Breast epithelium (tissue), 4 donors: ENCODE measurements at regions not wholly inside any gene's neighbourhood (a gene's known extent, or its start where the extent isn't known, plus 50 kb on each side); places are given as distances from the start of the nearest gene placed in this dataset.

Source experiments
- DNase-seq, 2 donors: peaks; one replicate each; pipeline ENCODE4 v3.0.0-alpha.2; 2019; ENCODE audit warnings: low spot score in 2 of 2
- H3K27ac ChIP-seq, 2 donors: fragments of 200-600 bp; sonication (generic) in 1 of 2; one replicate each; pipeline ENCODE4 v1.5.1; 2016 to 2019; ENCODE audit warnings: mild to moderate bottlenecking in 1 of 2
- H3K27me3 ChIP-seq, 2 donors: fragments of 200-600 bp; sonication (generic) in 1 of 2; one replicate each; pipeline versions ENCODE4 v1.5.1 to v1.6.0; 2017 to 2019; ENCODE audit warnings: control low read depth in 1 of 2, mild to moderate bottlenecking in 1 of 2
- H3K36me3 ChIP-seq: fragments of 200-600 bp; one replicate; pipeline ENCODE4 v1.5.1; 2019
- H3K4me1 ChIP-seq, 2 donors: fragments of 200-600 bp; sonication (generic); one replicate each; pipeline ENCODE4 v1.5.1; 2016 to 2019; ENCODE audit warnings: control low read depth in 1 of 2
- H3K4me3 ChIP-seq, 3 donors: fragments of 200-600 bp; sonication (generic); 1 replicate in 2 of 3; 2 replicates in 1 of 3; pipeline ENCODE4 v1.5.1; 2016 to 2019; ENCODE audit warnings: mild to moderate bottlenecking in 3 of 3, moderate library complexity in 2 of 3
- H3K9me3 ChIP-seq, 2 donors: fragments of 200-600 bp; sonication (generic) in 1 of 2; one replicate each; pipeline ENCODE4 v1.5.1; 2016 to 2019; ENCODE audit warnings: control low read depth in 1 of 2
- POLR2A ChIP-seq: fragments of 450-650 bp; IDR thresholded peaks from one replicate; pipeline ENCODE4 v1.6.1; 2016; ENCODE audit warnings: antibody characterized with exemption, mild to moderate bottlenecking, moderate library complexity
- POLR2AphosphoS5 ChIP-seq, 3 donors: sonication (generic); formaldehyde crosslinking; IDR thresholded peaks; one replicate each; pipeline ENCODE4 v1.6.1; 2017; ENCODE audit warnings: antibody characterized with exemption in 3 of 3
- intact Hi-C: fragments of 100-400 bp; cut with DNase I; formaldehyde crosslinking; loops from one replicate; pipeline ENCODE4 v1.15.1; 2023; ENCODE audit warnings: low total_unique reads
- TF ChIP-seq, protein P1 (sequence below), 3 donors: fragments of 450-650 bp; IDR thresholded peaks; one replicate each; pipeline ENCODE4 v1.5.1; 2016 to 2017; ENCODE audit warnings: antibody characterized with exemption in 3 of 3, mild to moderate bottlenecking in 3 of 3, moderate library complexity in 3 of 3

- Histone ChIP-seq H3K36me3 (no peaks in the 10 kb centered on the region), H3K4me3 (no peak overlapping the region), H3K27ac (peak overlapping the region in 1 of 2 donors; percentile 75), H3K4me1 (no peaks in the 10 kb centered on the region), H3K9me3 (no peaks in the 10 kb centered on the region), H3K27me3 (no peaks in the 10 kb centered on the region)
- TF ChIP-seq POLR2A = no peak
- TF ChIP-seq POLR2AphosphoS5 (IDR thresholded peaks at IDR 0.05) = no peak
- no peak for DNase-seq
- intact Hi-C loops = no loop called here
These were observed 180.3 kb downstream of the THBS2 start for GRCh38 chr6:169073311-169073710.

GRCh38 chr6:169072127-169073042 lies 181.3 kb downstream of the THBS2 start:
- intact Hi-C loops = no loop called here
- no peaks in the 10 kb centered on the region for H3K4me1 ChIP-seq
- peak overlapping the region; percentile 70 to 75 for H3K27ac ChIP-seq
- TF ChIP-seq POLR2A (no peak), POLR2AphosphoS5 (IDR thresholded peaks at IDR 0.05) (no peak)
- TF ChIP-seq, protein P1, sequence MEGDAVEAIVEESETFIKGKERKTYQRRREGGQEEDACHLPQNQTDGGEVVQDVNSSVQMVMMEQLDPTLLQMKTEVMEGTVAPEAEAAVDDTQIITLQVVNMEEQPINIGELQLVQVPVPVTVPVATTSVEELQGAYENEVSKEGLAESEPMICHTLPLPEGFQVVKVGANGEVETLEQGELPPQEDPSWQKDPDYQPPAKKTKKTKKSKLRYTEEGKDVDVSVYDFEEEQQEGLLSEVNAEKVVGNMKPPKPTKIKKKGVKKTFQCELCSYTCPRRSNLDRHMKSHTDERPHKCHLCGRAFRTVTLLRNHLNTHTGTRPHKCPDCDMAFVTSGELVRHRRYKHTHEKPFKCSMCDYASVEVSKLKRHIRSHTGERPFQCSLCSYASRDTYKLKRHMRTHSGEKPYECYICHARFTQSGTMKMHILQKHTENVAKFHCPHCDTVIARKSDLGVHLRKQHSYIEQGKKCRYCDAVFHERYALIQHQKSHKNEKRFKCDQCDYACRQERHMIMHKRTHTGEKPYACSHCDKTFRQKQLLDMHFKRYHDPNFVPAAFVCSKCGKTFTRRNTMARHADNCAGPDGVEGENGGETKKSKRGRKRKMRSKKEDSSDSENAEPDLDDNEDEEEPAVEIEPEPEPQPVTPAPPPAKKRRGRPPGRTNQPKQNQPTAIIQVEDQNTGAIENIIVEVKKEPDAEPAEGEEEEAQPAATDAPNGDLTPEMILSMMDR (IDR thresholded peaks at IDR 0.05) = no peak
- no peaks in the 10 kb centered on the region for H3K27me3 ChIP-seq
- no peak overlapping the region for H3K4me3 ChIP-seq
- no peak for DNase-seq
- no peaks in the 10 kb centered on the region for H3K9me3 ChIP-seq
- no peaks in the 10 kb centered on the region for H3K36me3 ChIP-seq

- no peaks in the 10 kb centered on the region for H3K9me3 ChIP-seq
- no peaks in the 10 kb centered on the region for H3K4me1 ChIP-seq
- intact Hi-C loops = no loop called here
These were observed 182.3 kb downstream of the THBS2 start for GRCh38 chr6:169071394-169071793.

GRCh38 chr6:169070506-169071176 lies 183.0 kb downstream of the THBS2 start:
- TF ChIP-seq POLR2AphosphoS5 (IDR thresholded peaks at IDR 0.05) (peak in 2 of 3 donors; percentile 45 to 77), POLR2A (no peak)
- DNase-seq = peak in 1 of 2 donors; percentile 64
- no peak overlapping the region for H3K4me3 ChIP-seq
- intact Hi-C loops = no loop called here
- no peaks in the 10 kb centered on the region for H3K4me1 ChIP-seq
- no peaks in the 10 kb centered on the region for H3K27me3 ChIP-seq
- no peaks in the 10 kb centered on the region for H3K36me3 ChIP-seq
- H3K27ac ChIP-seq = peak overlapping the region; percentile 70 to 75
- H3K9me3 ChIP-seq = no peaks in the 10 kb centered on the region

More at GRCh38 chr6:169071394-169071793, 182.3 kb downstream of the THBS2 start:
- TF ChIP-seq, protein P1 (IDR thresholded peaks at IDR 0.05) = no peak
- TF ChIP-seq POLR2A (no peak), POLR2AphosphoS5 (IDR thresholded peaks at IDR 0.05) (no peak)
- H3K27me3 ChIP-seq = no peaks in the 10 kb centered on the region
- H3K27ac ChIP-seq = peak overlapping the region; percentile 70 to 75
- H3K4me3 ChIP-seq = no peak overlapping the region
- DNase-seq = no peak
- H3K36me3 ChIP-seq = no peaks in the 10 kb centered on the region

- Histone ChIP-seq H3K4me3 (no peak overlapping the region), H3K36me3 (no peaks in the 10 kb centered on the region), H3K27me3 (no peaks in the 10 kb centered on the region), H3K27ac (peak overlapping the region; percentile 70 to 75), H3K4me1 (no peaks in the 10 kb centered on the region), H3K9me3 (no peaks in the 10 kb centered on the region)
- intact Hi-C loops = no loop called here
- TF ChIP-seq POLR2AphosphoS5 (IDR thresholded peaks at IDR 0.05) (no peak), POLR2A (no peak)
- TF ChIP-seq, protein P1 (IDR thresholded peaks at IDR 0.05) = no peak
- DNase-seq = no peak
These were observed 184.3 kb downstream of the THBS2 start for GRCh38 chr6:169069356-169069755.

- H3K4me1 ChIP-seq = no peaks in the 10 kb centered on the region
- TF ChIP-seq, protein P1 (IDR thresholded peaks at IDR 0.05) = no peak
- TF ChIP-seq POLR2AphosphoS5 (IDR thresholded peaks at IDR 0.05) (no peak), POLR2A (no peak)
- no peaks in the 10 kb centered on the region for H3K27me3 ChIP-seq
- intact Hi-C loops = no loop called here
- no peak overlapping the region for H3K4me3 ChIP-seq
- no peak overlapping the region for H3K27ac ChIP-seq
- DNase-seq = no peak
- no peaks in the 10 kb centered on the region for H3K36me3 ChIP-seq
- no peaks in the 10 kb centered on the region for H3K9me3 ChIP-seq
These were observed 189.5 kb downstream of the THBS2 start for GRCh38 chr6:169064194-169064593.
